AG04449 (cell line): ENCODE measurements at regions not wholly inside any gene's neighbourhood (a gene's known extent, or its start where the extent isn't known, plus 50 kb on each side); places are given as distances from the start of the nearest gene placed in this dataset.

Experiments
- CTCF ChIA-PET: fragments of 350-600 bp; formaldehyde crosslinking; extraction: SDS; loops from one replicate; lab custom pipeline; 2021; ENCODE audit warnings: antibody characterized with exemption; lab: Yijun Ruan, JAX
- POLR2A ChIA-PET: fragments of 400-600, 350-600 bp; formaldehyde crosslinking; extraction: SDS; loops from one replicate; lab custom pipeline; 2020; ENCODE audit warnings: antibody characterized with exemption, inconsistent platforms; lab: Yijun Ruan, JAX
- DNase-seq: peaks from one replicate; pipeline ENCODE4 v3.0.0-alpha.2; 2010; ENCODE audit warnings: low read depth, low spot score
- H3K4me3 ChIP-seq: 2 replicates; pipeline ENCODE4 v1.5.1; 2011; ENCODE audit warnings: low read depth, mild to moderate bottlenecking, control low read depth, low read length
- TF ChIP-seq, protein P1 (sequence below): IDR thresholded peaks from one replicate; pipeline ENCODE4 v1.5.1; 2011; ENCODE audit warnings: mild to moderate bottlenecking, moderate library complexity, low read length, control low read depth, inconsistent platforms; ENCODE audit not compliant: insufficient read depth; ENCODE audit errors: missing control alignments

DNA sequence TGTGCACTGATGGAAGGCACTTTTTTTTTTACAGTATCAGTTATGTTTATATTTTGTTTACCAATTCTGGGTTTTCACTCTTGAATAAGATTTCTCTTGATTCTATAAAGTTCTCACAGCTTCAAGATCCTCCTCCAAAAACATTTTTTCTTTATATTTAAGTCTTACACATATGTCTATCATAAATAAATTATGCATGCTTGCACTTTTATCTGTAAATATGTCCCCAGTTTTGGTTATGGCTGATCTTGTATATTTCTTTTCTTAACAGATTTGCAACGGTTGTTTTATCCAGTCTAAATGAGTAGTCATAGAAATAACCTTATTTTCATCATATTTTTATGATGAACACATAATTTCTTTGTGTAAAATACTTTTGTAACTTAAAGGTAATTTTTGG is 1456.5 kb downstream of the MRPL39 start:
- TF ChIP-seq, protein P1, sequence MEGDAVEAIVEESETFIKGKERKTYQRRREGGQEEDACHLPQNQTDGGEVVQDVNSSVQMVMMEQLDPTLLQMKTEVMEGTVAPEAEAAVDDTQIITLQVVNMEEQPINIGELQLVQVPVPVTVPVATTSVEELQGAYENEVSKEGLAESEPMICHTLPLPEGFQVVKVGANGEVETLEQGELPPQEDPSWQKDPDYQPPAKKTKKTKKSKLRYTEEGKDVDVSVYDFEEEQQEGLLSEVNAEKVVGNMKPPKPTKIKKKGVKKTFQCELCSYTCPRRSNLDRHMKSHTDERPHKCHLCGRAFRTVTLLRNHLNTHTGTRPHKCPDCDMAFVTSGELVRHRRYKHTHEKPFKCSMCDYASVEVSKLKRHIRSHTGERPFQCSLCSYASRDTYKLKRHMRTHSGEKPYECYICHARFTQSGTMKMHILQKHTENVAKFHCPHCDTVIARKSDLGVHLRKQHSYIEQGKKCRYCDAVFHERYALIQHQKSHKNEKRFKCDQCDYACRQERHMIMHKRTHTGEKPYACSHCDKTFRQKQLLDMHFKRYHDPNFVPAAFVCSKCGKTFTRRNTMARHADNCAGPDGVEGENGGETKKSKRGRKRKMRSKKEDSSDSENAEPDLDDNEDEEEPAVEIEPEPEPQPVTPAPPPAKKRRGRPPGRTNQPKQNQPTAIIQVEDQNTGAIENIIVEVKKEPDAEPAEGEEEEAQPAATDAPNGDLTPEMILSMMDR = no peak
- POLR2A ChIA-PET = no interaction called here
- no peak for DNase-seq
- CTCF ChIA-PET = no interaction called here
- no peak overlapping the region for H3K4me3 ChIP-seq

DNA sequence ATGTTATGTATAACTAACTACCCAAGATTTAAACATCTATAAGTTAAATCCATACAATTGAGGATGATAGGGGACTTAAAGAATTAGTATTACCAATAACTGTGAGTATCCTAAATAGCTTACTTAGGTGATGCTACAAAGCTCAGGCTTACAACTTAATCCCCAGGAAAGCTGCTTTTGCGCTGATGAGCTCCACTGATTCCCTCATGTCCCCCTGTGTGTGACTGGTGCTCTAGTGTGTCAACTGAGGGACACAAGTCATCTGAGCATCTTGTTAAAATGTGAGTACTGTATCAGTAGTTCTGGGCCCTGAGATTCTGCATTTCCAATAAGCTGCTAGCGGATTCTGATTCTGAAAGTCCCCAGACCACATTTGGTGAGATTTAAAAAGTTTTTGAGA is 1458.8 kb downstream of the MRPL39 start:
- no peak for DNase-seq
- CTCF ChIA-PET = no interaction called here
- TF ChIP-seq, protein P1 = no peak
- H3K4me3 ChIP-seq = no peak overlapping the region
- POLR2A ChIA-PET = no interaction called here

DNA sequence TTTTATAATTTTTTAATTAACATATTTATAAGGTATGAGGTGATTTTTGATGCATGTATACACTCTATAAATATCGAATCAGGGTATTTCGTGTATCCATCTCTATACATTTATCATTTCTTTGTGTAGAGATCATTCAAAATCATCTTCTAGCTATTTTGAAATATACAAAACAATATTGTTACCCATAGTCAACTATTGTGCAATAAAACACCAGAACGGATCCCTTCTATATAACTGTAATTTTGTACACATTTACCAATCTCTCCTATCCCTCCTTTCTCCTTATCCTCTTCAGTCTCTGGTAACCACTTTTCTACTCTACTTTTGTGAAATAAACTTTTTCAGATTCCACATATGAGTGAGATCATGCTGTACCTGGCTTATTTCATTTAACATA is 1459.6 kb downstream of the MRPL39 start:
- ChIA-PET POLR2A (no interaction called here), CTCF (no interaction called here)
- no peak overlapping the region for H3K4me3 ChIP-seq
- TF ChIP-seq, protein P1 = no peak
- no peak for DNase-seq

DNA sequence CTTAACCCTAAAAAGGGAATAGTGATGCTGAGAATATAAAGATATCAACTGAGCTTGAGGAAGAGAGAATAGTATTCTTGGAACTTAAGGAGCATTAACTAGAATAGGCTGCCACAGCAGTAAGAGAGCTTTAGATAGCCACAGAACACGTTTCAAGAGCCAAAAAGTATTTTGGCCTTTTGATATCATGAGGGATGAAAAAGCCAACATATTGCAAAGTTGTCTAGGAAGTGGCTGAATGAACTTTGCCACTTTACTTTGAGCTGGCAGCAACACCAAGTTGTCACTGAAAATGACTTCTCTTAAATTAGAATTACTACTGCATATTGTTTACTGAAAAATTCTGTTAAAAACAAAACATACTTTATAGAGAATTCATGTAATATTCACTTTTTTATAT is 1476.2 kb downstream of the MRPL39 start:
- ChIA-PET CTCF (no interaction called here), POLR2A (no interaction called here)
- no peak for DNase-seq
- TF ChIP-seq, protein P1 = no peak
- no peak overlapping the region for H3K4me3 ChIP-seq

DNA sequence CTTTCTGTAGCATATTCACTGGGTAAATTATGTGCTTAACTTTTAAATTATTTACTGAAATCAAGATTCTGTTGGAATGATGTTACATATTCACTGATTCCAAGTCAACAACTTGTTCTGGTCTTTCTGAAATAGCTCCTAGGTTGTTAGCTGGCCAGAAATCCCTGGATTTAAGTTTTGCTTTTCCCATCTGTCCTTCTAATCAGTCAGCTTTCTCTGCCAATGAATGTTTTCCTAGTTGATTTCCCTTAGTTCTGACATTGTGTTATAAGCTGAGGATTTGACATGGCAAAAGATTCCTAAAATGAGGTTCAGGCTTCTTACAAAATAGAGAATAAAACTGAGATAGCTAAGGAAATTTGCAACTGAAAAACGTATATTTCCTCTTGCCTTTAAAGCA is 1479.6 kb downstream of the MRPL39 start:
- ChIA-PET POLR2A (no interaction called here), CTCF (interaction anchor here (1.2 kb wide), 1 partner anchor 10 kb away, joined by 5 read pairs; no protein-coding TSS in a partner anchor)
- DNase-seq = no peak

DNA sequence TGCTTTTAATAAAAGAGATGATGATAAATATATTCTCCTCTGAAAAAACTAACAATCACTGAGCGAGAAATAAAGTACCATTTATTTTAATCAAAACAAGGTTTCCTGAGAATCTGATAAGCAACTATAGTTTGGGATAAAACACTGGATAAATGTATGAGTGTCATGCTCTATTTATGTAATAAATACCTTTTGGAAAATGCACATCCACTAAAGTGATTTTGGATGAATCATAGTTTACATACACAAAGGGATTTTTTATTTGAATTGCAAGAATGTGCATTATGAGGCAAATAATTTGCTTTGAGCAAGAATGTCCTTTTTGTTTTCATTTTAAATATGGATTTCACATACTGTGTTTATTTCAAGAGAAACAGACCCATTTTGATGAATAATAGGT is 1483.5 kb downstream of the MRPL39 start:
- DNase-seq = no peak
- POLR2A ChIA-PET = no interaction called here
- no peak overlapping the region for H3K4me3 ChIP-seq
- TF ChIP-seq, protein P1 = no peak
- CTCF ChIA-PET = no interaction called here

More for the DNA sequence above, 1479.6 kb downstream of the MRPL39 start:
- TF ChIP-seq, protein P1 = no peak
- no peak overlapping the region for H3K4me3 ChIP-seq
